ENCODE measurements at regions not wholly inside any gene's neighbourhood (a gene's known extent, or its start where the extent isn't known, plus 50 kb on each side); places are given as distances from the start of the nearest gene placed in this dataset.

DNA sequence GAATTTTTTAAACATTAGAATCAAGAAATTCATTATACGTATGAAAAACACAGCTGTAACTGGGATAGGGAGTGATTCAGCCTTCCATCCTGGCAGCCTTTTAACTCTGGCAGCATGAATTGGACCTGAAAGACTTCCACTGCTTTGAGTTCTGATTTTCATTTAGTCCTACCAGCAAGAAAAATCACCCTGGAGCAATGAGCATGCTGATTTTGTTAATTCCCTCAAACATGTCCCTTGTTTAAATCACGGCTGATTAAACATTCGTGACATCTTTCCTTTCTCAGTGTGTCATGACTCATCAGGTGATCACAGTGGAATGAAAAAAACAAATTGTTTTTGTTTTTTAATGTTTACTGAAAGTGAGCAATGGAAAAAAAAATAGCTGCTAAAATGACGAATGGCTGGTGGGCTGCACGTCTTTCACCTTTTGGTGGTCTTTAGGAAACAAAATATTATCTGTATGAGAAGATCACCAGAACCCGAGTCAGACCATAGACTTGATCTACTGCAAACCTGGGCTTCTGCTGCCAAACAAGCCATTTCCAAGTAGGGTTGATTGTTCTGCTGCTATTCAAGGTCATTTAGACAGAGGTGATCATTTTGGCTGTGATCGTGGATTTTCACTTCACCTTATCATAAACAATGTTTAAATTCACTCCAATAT is 67.0 kb upstream of the CAND1 start:
- Histone ChIP-seq H3K9me3 (ENCODE audit: insufficient read depth, low read depth, low read length) (no peaks in the 10 kb centered on the region), H3K4me3 (ENCODE audit: low read length, poor library complexity, severe bottlenecking) (no peak overlapping the region), H3K9ac (ENCODE audit: low read depth, low read length, poor library complexity, severe bottlenecking) (no peak overlapping the region), H3K4me1 (ENCODE audit: insufficient read depth, low read length, poor library complexity, severe bottlenecking) (no peaks in the 10 kb centered on the region), H4K20me1 (ENCODE audit: insufficient read depth, low read length, poor library complexity, severe bottlenecking) (no peaks in the 10 kb centered on the region), H3K79me2 (ENCODE audit: insufficient read depth, low read length) (no peaks in the 10 kb centered on the region), H3K36me3 (ENCODE audit: insufficient read depth, low read length) (no peaks in the 10 kb centered on the region), H2AFZ (ENCODE audit: low read length) (no peak overlapping the region), H3K4me2 (ENCODE audit: low read depth, low read length, poor library complexity, severe bottlenecking) (no peak overlapping the region), H3K27me3 (ENCODE audit: insufficient read depth, low read length, poor library complexity, severe bottlenecking) (no peaks in the 10 kb centered on the region), H3K9me2 (replicated peaks; ENCODE audit: low read depth, low read length) (no peaks in the 10 kb centered on the region), H3F3A (ENCODE audit: low read depth) (no peaks in the 10 kb centered on the region)
- TF ChIP-seq EZH2phosphoT487 (IDR thresholded peaks at IDR 0.05; ENCODE audit: borderline replicate concordance), result no peak
- TF ChIP-seq, protein P1, sequence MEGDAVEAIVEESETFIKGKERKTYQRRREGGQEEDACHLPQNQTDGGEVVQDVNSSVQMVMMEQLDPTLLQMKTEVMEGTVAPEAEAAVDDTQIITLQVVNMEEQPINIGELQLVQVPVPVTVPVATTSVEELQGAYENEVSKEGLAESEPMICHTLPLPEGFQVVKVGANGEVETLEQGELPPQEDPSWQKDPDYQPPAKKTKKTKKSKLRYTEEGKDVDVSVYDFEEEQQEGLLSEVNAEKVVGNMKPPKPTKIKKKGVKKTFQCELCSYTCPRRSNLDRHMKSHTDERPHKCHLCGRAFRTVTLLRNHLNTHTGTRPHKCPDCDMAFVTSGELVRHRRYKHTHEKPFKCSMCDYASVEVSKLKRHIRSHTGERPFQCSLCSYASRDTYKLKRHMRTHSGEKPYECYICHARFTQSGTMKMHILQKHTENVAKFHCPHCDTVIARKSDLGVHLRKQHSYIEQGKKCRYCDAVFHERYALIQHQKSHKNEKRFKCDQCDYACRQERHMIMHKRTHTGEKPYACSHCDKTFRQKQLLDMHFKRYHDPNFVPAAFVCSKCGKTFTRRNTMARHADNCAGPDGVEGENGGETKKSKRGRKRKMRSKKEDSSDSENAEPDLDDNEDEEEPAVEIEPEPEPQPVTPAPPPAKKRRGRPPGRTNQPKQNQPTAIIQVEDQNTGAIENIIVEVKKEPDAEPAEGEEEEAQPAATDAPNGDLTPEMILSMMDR (conservative IDR thresholded peaks at IDR 0.05; ENCODE audit: low read length), result no peak

DNA sequence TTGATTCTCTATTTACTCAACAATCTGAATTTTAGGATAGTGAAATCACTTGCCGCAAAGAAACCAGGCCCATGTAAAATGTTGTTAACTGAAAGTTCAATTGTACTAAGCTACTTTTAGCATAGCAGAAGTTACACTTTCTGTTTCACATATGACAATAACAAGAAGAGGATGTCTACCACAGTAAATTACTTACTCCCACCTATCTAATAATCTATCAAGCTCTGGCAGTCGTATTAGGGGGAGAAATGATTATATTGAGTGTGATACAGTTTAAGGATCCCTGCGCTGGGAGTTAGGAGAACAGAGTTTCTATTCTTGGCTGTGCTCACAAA is 66.5 kb upstream of the CAND1 start:
- H3K79me2 ChIP-seq (ENCODE audit: insufficient read depth, low read length), result no peaks in the 10 kb centered on the region
- H3K36me3 ChIP-seq (ENCODE audit: insufficient read depth, low read length), result no peaks in the 10 kb centered on the region

DNA sequence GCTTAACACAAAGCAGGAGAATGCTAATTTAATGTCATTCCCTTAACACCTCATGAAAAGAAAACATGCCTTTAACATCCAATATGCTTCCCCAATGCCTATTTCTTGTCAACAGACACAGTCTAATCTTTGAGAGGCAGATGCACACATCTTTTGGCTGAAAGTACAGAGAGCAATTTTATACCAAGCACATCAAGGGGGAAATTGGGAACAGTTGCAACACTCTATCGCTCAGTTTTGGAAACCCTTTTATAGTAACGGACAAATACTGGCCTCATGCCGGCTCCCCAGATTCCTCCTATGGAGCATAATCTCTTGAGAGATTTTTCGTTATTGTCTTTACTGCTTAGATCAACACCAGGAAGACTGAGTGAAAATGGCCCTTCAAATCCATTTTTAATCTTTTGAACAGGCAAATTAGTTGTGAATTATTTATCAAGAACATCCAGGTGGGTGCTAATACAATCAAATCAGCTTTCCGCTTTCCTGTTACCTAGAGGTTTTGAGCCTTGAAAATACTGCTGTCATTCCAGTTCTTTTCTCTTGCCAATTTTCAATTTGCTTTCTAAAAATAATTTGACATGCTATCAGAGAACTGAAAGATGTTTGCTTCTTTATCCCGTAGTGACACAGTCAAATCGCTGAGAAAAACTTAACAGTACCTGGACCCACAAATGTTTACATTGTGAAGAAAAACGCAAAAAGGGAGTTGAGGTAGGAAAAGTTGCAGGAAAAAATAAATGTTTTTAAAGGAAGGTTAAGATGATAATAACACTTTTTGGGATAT is 60.7 kb upstream of the CAND1 start:
- Histone ChIP-seq H3K4me2 (ENCODE audit: low read depth, low read length, poor library complexity, severe bottlenecking) (no peak overlapping the region), H3K4me3 (ENCODE audit: low read length, poor library complexity, severe bottlenecking) (no peak overlapping the region), H3K9me2 (replicated peaks; ENCODE audit: low read depth, low read length) (no peaks in the 10 kb centered on the region), H3K9me3 (ENCODE audit: insufficient read depth, low read depth, low read length) (no peaks in the 10 kb centered on the region), H3F3A (ENCODE audit: low read depth) (no peaks in the 10 kb centered on the region), H2AFZ (ENCODE audit: low read length) (no peak overlapping the region), H3K79me2 (ENCODE audit: insufficient read depth, low read length) (no peaks in the 10 kb centered on the region), H3K27me3 (ENCODE audit: insufficient read depth, low read length, poor library complexity, severe bottlenecking) (no peaks in the 10 kb centered on the region), H3K9ac (ENCODE audit: low read depth, low read length, poor library complexity, severe bottlenecking) (no peak overlapping the region), H3K36me3 (ENCODE audit: insufficient read depth, low read length) (no peaks in the 10 kb centered on the region), H4K20me1 (ENCODE audit: insufficient read depth, low read length, poor library complexity, severe bottlenecking) (no peaks in the 10 kb centered on the region), H3K4me1 (ENCODE audit: insufficient read depth, low read length, poor library complexity, severe bottlenecking) (no peaks in the 10 kb centered on the region)
- no peak for TF ChIP-seq EZH2phosphoT487 (IDR thresholded peaks at IDR 0.05; ENCODE audit: borderline replicate concordance)
- TF ChIP-seq, protein P1 (conservative IDR thresholded peaks at IDR 0.05; ENCODE audit: low read length), result no peak

More for the DNA sequence above, 66.5 kb upstream of the CAND1 start:
- no peaks in the 10 kb centered on the region for H3F3A ChIP-seq (ENCODE audit: low read depth)
- no peaks in the 10 kb centered on the region for H3K4me1 ChIP-seq (ENCODE audit: insufficient read depth, low read length, poor library complexity, severe bottlenecking)
- no peaks in the 10 kb centered on the region for H3K9me2 ChIP-seq (replicated peaks; ENCODE audit: low read depth, low read length)
- no peak overlapping the region for H3K4me2 ChIP-seq (ENCODE audit: low read depth, low read length, poor library complexity, severe bottlenecking)
- TF ChIP-seq, protein P1 (conservative IDR thresholded peaks at IDR 0.05; ENCODE audit: low read length), result no peak
- TF ChIP-seq EZH2phosphoT487 (IDR thresholded peaks at IDR 0.05; ENCODE audit: borderline replicate concordance), result no peak
- no peak overlapping the region for H2AFZ ChIP-seq (ENCODE audit: low read length)
- H3K4me3 ChIP-seq (ENCODE audit: low read length, poor library complexity, severe bottlenecking), result no peak overlapping the region
- H3K9ac ChIP-seq (ENCODE audit: low read depth, low read length, poor library complexity, severe bottlenecking), result no peak overlapping the region
- H3K9me3 ChIP-seq (ENCODE audit: insufficient read depth, low read depth, low read length), result no peaks in the 10 kb centered on the region
- no peaks in the 10 kb centered on the region for H4K20me1 ChIP-seq (ENCODE audit: insufficient read depth, low read length, poor library complexity, severe bottlenecking)
- no peaks in the 10 kb centered on the region for H3K27me3 ChIP-seq (ENCODE audit: insufficient read depth, low read length, poor library complexity, severe bottlenecking)

Measured in Loucy (cell line).